Glutamatergic neuron (in vitro differentiated cells): ENCODE measurements at regions not wholly inside any gene's neighbourhood (a gene's known extent, or its start where the extent isn't known, plus 50 kb on each side); places are given as distances from the start of the nearest gene placed in this dataset.
"Not testable (repeated sequence)": the region's sequence is repeated elsewhere in the genome, so short reads cannot be mapped to it uniquely, and the experiment has no call there.

Source experiments
- DNase-seq: peaks from one replicate; pipeline ENCODE4 v3.0.0; 2022
- H3K27ac Mint-ChIP-seq: one replicate; pipeline ENCODE4 v1.8.0; 2020; ENCODE audit warnings: mild to moderate bottlenecking, mixed read lengths, inconsistent platforms; ENCODE audit not compliant: unreplicated experiment
- H3K27me3 Mint-ChIP-seq: one replicate; pipeline ENCODE4 v1.8.0; 2020; ENCODE audit warnings: mild to moderate bottlenecking, moderate library complexity, mixed read lengths, inconsistent platforms; ENCODE audit not compliant: unreplicated experiment
- H3K36me3 Mint-ChIP-seq: one replicate; pipeline ENCODE4 v1.8.0; 2020; ENCODE audit warnings: mild to moderate bottlenecking, mixed read lengths, inconsistent platforms; ENCODE audit not compliant: unreplicated experiment
- H3K4me1 Mint-ChIP-seq: one replicate; pipeline ENCODE4 v1.8.0; 2020; ENCODE audit warnings: mild to moderate bottlenecking, low read depth, mixed read lengths, inconsistent platforms; ENCODE audit not compliant: unreplicated experiment
- H3K4me3 Mint-ChIP-seq: one replicate; pipeline ENCODE4 v1.8.0; 2020; ENCODE audit warnings: mild to moderate bottlenecking, mixed read lengths, inconsistent platforms; ENCODE audit not compliant: unreplicated experiment
- H3K9me3 Mint-ChIP-seq: one replicate; pipeline ENCODE4 v1.8.0; 2020; ENCODE audit warnings: mild to moderate bottlenecking, moderate library complexity, mixed read lengths, inconsistent platforms; ENCODE audit not compliant: unreplicated experiment
- CTCF ChIP-seq: fragments of 200-600 bp; sonication (generic); IDR thresholded peaks from one replicate; pipeline ENCODE4 v1.5.0; 2021; ENCODE audit not compliant: partially characterized antibody, unreplicated experiment

- peaks cover 9% of the 10 kb centered on the region for H3K36me3 Mint-ChIP-seq
- no peak for TF ChIP-seq CTCF
- H3K27ac Mint-ChIP-seq: no peak overlapping the region
- no peak overlapping the region for H3K4me3 Mint-ChIP-seq
- H3K9me3 Mint-ChIP-seq: peaks cover 5% of the 10 kb centered on the region
- no peak for DNase-seq
- H3K27me3 Mint-ChIP-seq: no peaks in the 10 kb centered on the region
- peaks cover 3% of the 10 kb centered on the region for H3K4me1 Mint-ChIP-seq
Observed at GRCh38 chr9:87359958-87360601, 137.6 kb upstream of the DAPK1 start.

- Mint-ChIP-seq H3K27me3 (peaks cover 2% of the 10 kb centered on the region), H3K9me3 (no peaks in the 10 kb centered on the region), H3K36me3 (no peaks in the 10 kb centered on the region), H3K4me3 (no peak overlapping the region), H3K4me1 (peaks cover 5% of the 10 kb centered on the region), H3K27ac (no peak overlapping the region)
- TF ChIP-seq CTCF: no peak
- no peak for DNase-seq
Observed at GRCh38 chr9:87370049-87370685, 127.5 kb upstream of the DAPK1 start.

GRCh38 chr9:87371795-87372355, 125.8 kb upstream of the DAPK1 start:
- no peaks in the 10 kb centered on the region for H3K9me3 Mint-ChIP-seq
- H3K27ac Mint-ChIP-seq: no peak overlapping the region
- H3K27me3 Mint-ChIP-seq: peaks cover 2% of the 10 kb centered on the region
- TF ChIP-seq CTCF: no peak
- no peak for DNase-seq
- H3K4me1 Mint-ChIP-seq: peaks cover 5% of the 10 kb centered on the region
- no peaks in the 10 kb centered on the region for H3K36me3 Mint-ChIP-seq
- H3K4me3 Mint-ChIP-seq: no peak overlapping the region

GRCh38 chr9:87372356-87372851, 125.3 kb upstream of the DAPK1 start:
- Mint-ChIP-seq H3K27me3 (peaks cover 2% of the 10 kb centered on the region), H3K9me3 (no peaks in the 10 kb centered on the region), H3K4me3 (no peak overlapping the region), H3K36me3 (no peaks in the 10 kb centered on the region), H3K27ac (no peak overlapping the region), H3K4me1 (peaks cover 5% of the 10 kb centered on the region)
- no peak for TF ChIP-seq CTCF
- DNase-seq: no peak

GRCh38 chr9:87374023-87374919, 123.4 kb upstream of the DAPK1 start:
- not testable (repeated sequence) for H3K9me3 Mint-ChIP-seq, H3K36me3 Mint-ChIP-seq, DNase-seq, H3K27me3 Mint-ChIP-seq, H3K4me1 Mint-ChIP-seq, H3K27ac Mint-ChIP-seq, H3K4me3 Mint-ChIP-seq
